HepG2 (cell line): ENCODE measurements at regions not wholly inside any gene's neighbourhood (a gene's known extent, or its start where the extent isn't known, plus 50 kb on each side); places are given as distances from the start of the nearest gene placed in this dataset.

ENCODE experiments used
- ATAC-seq: fragments of 200-7000 bp; cut with Tn5 transposase; 3 replicates; pipeline ENCODE4 v1.9.1; 2020; ENCODE audit warnings: mild to moderate bottlenecking, moderate library complexity
- BruUV-seq: library from RNA; stranded (reverse); fragments of 400-500 nt; replicated peaks from 2 replicates; lab custom pipeline; 2021; lab: Mats Ljungman, UMichigan
- CTCF ChIA-PET: fragments of 300-600 bp; formaldehyde crosslinking; extraction: SDS; loops from one replicate; lab custom pipeline; 2021; ENCODE audit warnings: low total read pairs, inconsistent platforms, low intra/inter-chr PET ratio; lab: Yijun Ruan, JAX
- POLR2A ChIA-PET: fragments of 350-600 bp; sonication (Branson Sonifier 250); formaldehyde crosslinking; loops from one replicate; lab custom pipeline; 2020; ENCODE audit warnings: antibody characterized with exemption, inconsistent platforms; lab: Yijun Ruan, JAX
- DNase-seq: peaks from one replicate; pipeline ENCODE4 v3.0.0-alpha.2; 2015; ENCODE audit warnings: low spot score
- FAIRE-seq: peaks from 3 replicates; lab custom pipeline; 2011; peaks lifted over from hg19 to GRCh38; lab: Jason Lieb, UNC
- H2AFZ ChIP-seq: one replicate; pipeline ENCODE4 v1.6.1; 2011; ENCODE audit warnings: low read length, inconsistent platforms
- H3K27ac ChIP-seq: fragments of 300-600 bp; 3 replicates; pipeline ENCODE4 v1.8.0; 2011; ENCODE audit warnings: mixed run types, mild to moderate bottlenecking, mixed read lengths, low read length, inconsistent platforms; ENCODE audit not compliant: insufficient read depth; ENCODE audit errors: extremely low read length
- H3K27me3 ChIP-seq, 2 experiments: fragments of 200-600 bp in 1 of 2; 2 replicates in 1 of 2; 3 replicates in 1 of 2; pipeline versions ENCODE4 v1.6.0 to v1.8.0; 2011; ENCODE audit warnings: low read length in 2 of 2, mild to moderate bottlenecking in 2 of 2, moderate library complexity in 2 of 2, inconsistent platforms in 1 of 2; ENCODE audit not compliant: insufficient read depth in 2 of 2, control insufficient read depth in 1 of 2
- H3K36me3 ChIP-seq, 2 experiments: fragments of 200-600 bp in 1 of 2; replicated peaks in 1 of 2; 2 replicates in 1 of 2; 3 replicates in 1 of 2; pipeline versions ENCODE4 v1.5.1 to v1.8.0; 2011; ENCODE audit warnings: low read length in 2 of 2, inconsistent platforms in 1 of 2; ENCODE audit not compliant: insufficient read depth in 2 of 2, control insufficient read depth in 1 of 2
- H3K4me1 ChIP-seq: 2 replicates; pipeline ENCODE4 v1.5.1; 2012; ENCODE audit warnings: low read length, inconsistent platforms; ENCODE audit not compliant: insufficient read depth
- H3K4me2 ChIP-seq: 2 replicates; pipeline ENCODE4 v1.6.0; 2011; ENCODE audit warnings: low read depth, low read length, inconsistent platforms
- H3K4me3 ChIP-seq, 3 experiments: fragments of 200-600 bp in 1 of 3; sonication (generic), shearing (Covaris generic) in 1 of 3; replicated peaks in 1 of 3; 2 replicates each; pipeline ENCODE4 v1.5.1; 2011 to 2016; ENCODE audit warnings: low read length in 3 of 3, inconsistent platforms in 2 of 3, low read depth in 2 of 3, mild to moderate bottlenecking in 2 of 3, control low read depth in 1 of 3, mixed read lengths in 1 of 3; ENCODE audit not compliant: insufficient read depth in 1 of 3
- H3K79me2 ChIP-seq: one replicate; pipeline ENCODE4 v1.6.1; 2011; ENCODE audit warnings: low read length, inconsistent platforms; ENCODE audit not compliant: insufficient read depth
- H3K9ac ChIP-seq: 2 replicates; pipeline ENCODE4 v1.6.0; 2011; ENCODE audit warnings: mild to moderate bottlenecking, low read depth, low read length, inconsistent platforms; ENCODE audit not compliant: insufficient read depth
- H3K9me3 ChIP-seq: 2 replicates; pipeline ENCODE4 v1.5.1; 2012; ENCODE audit warnings: mild to moderate bottlenecking, low read length
- H4K20me1 ChIP-seq: 2 replicates; pipeline ENCODE4 v1.6.0; 2011; ENCODE audit warnings: inconsistent platforms, mild to moderate bottlenecking, low read length, moderate library complexity; ENCODE audit not compliant: insufficient read depth
- FOXC1 ChIP-seq: sonication (generic); formaldehyde crosslinking; IDR thresholded peaks from 2 replicates; pipeline ENCODE4 v1.8.0; 2022; ENCODE audit warnings: mild to moderate bottlenecking, missing genetic modification reagents, borderline replicate concordance
- HHEX ChIP-seq: IDR thresholded peaks from 2 replicates; pipeline ENCODE4 v1.6.1; 2016; ENCODE audit warnings: control low read depth
- HNF4A ChIP-seq: sonication (generic); formaldehyde crosslinking; IDR thresholded peaks from 2 replicates; pipeline ENCODE4 v1.4.0; 2020; ENCODE audit warnings: missing genetic modification reagents
- HOXA3 ChIP-seq: sonication (generic); formaldehyde crosslinking; IDR thresholded peaks from 2 replicates; pipeline ENCODE4 v1.5.0; 2020; ENCODE audit warnings: missing genetic modification reagents
- KDM1A ChIP-seq: IDR thresholded peaks from 2 replicates; pipeline ENCODE4 v1.6.1; 2016; ENCODE audit warnings: missing compliant biosample characterization
- MNT ChIP-seq: fragments of 450-650 bp; IDR thresholded peaks from 2 replicates; pipeline ENCODE4 v1.6.1; 2016
- MTF1 ChIP-seq: sonication (generic); formaldehyde crosslinking; IDR thresholded peaks from 2 replicates; pipeline ENCODE4 v1.5.0; 2020; ENCODE audit warnings: missing genetic modification reagents
- MXD1 ChIP-seq: sonication (generic); formaldehyde crosslinking; IDR thresholded peaks from 2 replicates; pipeline ENCODE4 v1.4.0; 2020; ENCODE audit warnings: mild to moderate bottlenecking, missing genetic modification reagents
- PPARG ChIP-seq: conservative IDR thresholded peaks from 2 replicates; pipeline ENCODE4 v1.6.1; 2016; ENCODE audit warnings: missing biosample characterization, missing genetic modification reagents
- RARA ChIP-seq: IDR thresholded peaks from 2 replicates; pipeline ENCODE4 v1.6.1; 2016; ENCODE audit warnings: missing genetic modification reagents, missing compliant biosample characterization
- TFDP2 ChIP-seq: sonication (generic); formaldehyde crosslinking; IDR thresholded peaks from 2 replicates; pipeline ENCODE4 v1.4.0; 2020; ENCODE audit warnings: missing genetic modification reagents
- ZBTB21 ChIP-seq: sonication (generic); formaldehyde crosslinking; IDR thresholded peaks from 2 replicates; pipeline ENCODE4 v1.4.0; 2020; ENCODE audit warnings: missing genetic modification reagents
- ZKSCAN1 ChIP-seq: fragments of 150-350 bp; IDR thresholded peaks from 2 replicates; pipeline ENCODE4 v1.6.1; 2014; ENCODE audit warnings: low read length
- ZNF12 ChIP-seq: sonication (generic); formaldehyde crosslinking; IDR thresholded peaks from 2 replicates; pipeline ENCODE4 v1.5.0; 2020; ENCODE audit warnings: missing genetic modification reagents
- ZNF180 ChIP-seq: sonication (generic); formaldehyde crosslinking; IDR thresholded peaks from 2 replicates; pipeline ENCODE4 v1.4.0; 2020; ENCODE audit warnings: low read depth, missing genetic modification reagents, borderline replicate concordance
- ZNF256 ChIP-seq: sonication (generic); formaldehyde crosslinking; conservative IDR thresholded peaks from 2 replicates; pipeline ENCODE4 v1.4.0; 2020; ENCODE audit warnings: missing genetic modification reagents
- ZNF432 ChIP-seq: sonication (generic); formaldehyde crosslinking; IDR thresholded peaks from 2 replicates; pipeline ENCODE4 v1.5.0; 2020; ENCODE audit warnings: missing genetic modification reagents, mild to moderate bottlenecking, borderline replicate concordance
- ZNF547 ChIP-seq: sonication (generic); formaldehyde crosslinking; IDR thresholded peaks from 2 replicates; pipeline ENCODE4 v1.5.1; 2020; ENCODE audit warnings: mild to moderate bottlenecking, missing genetic modification reagents
- ZNF552 ChIP-seq: sonication (generic); formaldehyde crosslinking; IDR thresholded peaks from 2 replicates; pipeline ENCODE4 v1.9.0; 2022; ENCODE audit warnings: missing genetic modification reagents, mild to moderate bottlenecking, borderline replicate concordance
- WGBS: methylation state at CpG from one replicate; pipeline ENCODE4 v1.1.6; 2017; ENCODE audit warnings: low lambda C conversion rate; 5-methylcytosine and 5-hydroxymethylcytosine counted together
- in situ Hi-C: cut with HindIII; loops from 2 replicates; pipeline ENCODE4 v1.10.0; 2017; ENCODE audit warnings: low pct_unique_long_range_greater_than_20kb; ENCODE audit not compliant: extremely low pct_ligation_motif_present
- intact Hi-C: fragments of 100-400 bp; cut with micrococcal nuclease; formaldehyde crosslinking; loops from one replicate; pipeline ENCODE4 v1.10.0; 2022; ENCODE audit not compliant: unreplicated experiment
- TF ChIP-seq, protein P1 (sequence below): IDR thresholded peaks from 2 replicates; pipeline ENCODE4 v1.6.1; 2012; ENCODE audit warnings: low read length, improper control_type of control experiment

DNA sequence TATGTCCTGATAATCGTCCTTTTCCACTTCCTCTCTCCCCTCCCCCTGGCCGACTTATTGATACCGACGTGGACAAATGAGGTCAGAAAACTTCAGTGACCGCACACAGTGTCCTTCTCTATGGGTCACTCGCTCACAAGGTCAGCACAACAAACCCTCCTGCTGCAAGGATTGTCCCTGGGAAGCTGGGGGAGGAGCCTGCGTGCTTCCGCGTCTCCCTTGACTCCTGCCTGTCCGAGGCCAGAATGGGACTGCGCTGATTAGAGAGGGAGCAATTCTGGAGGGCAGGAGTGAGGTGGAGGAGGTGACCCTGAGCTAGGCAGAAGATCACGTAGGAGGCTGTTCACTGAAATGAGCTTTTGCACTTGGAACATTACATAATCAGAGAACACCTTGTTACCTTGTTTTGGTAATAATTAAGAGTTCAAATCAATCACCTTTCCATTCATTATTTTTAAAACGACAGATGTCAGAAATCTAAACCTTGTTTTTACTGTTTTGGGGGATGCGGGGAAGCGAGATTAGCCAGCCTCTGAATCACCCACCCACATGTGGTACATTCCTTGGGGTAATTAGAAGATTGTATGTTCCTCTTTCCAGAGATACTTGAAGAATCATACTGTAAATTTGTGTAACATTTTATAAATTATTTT, 70.6 kb downstream of the CTAGE1 start (continued):
- no peak for TF ChIP-seq HNF4A (CRISPR knock-in tag)
- TF ChIP-seq KDM1A (CRISPR knock-in tag) = no peak
- TF ChIP-seq ZKSCAN1 = no peak
- no peak for TF ChIP-seq ZNF547 (CRISPR knock-in tag)
- no peak for TF ChIP-seq PPARG (CRISPR knock-in tag)
- peak; percentile 39; the same call in 1 of the 2 replicates for TF ChIP-seq HOXA3
- TF ChIP-seq ZNF180 (CRISPR knock-in tag) = no peak
- TF ChIP-seq MTF1 = no peak
- no peak for TF ChIP-seq TFDP2 (CRISPR knock-in tag)
- no peak for TF ChIP-seq ZNF256 (CRISPR knock-in tag)
- TF ChIP-seq RARA = 0 out of 2 replicates have a peak, but pooled peaks have one; percentile 29
- TF ChIP-seq ZBTB21 = peak; percentile 62; the same call in 1 of the 2 replicates
- TF ChIP-seq ZNF432 = no peak
- no peak for TF ChIP-seq MXD1 (CRISPR knock-in tag)

DNA sequence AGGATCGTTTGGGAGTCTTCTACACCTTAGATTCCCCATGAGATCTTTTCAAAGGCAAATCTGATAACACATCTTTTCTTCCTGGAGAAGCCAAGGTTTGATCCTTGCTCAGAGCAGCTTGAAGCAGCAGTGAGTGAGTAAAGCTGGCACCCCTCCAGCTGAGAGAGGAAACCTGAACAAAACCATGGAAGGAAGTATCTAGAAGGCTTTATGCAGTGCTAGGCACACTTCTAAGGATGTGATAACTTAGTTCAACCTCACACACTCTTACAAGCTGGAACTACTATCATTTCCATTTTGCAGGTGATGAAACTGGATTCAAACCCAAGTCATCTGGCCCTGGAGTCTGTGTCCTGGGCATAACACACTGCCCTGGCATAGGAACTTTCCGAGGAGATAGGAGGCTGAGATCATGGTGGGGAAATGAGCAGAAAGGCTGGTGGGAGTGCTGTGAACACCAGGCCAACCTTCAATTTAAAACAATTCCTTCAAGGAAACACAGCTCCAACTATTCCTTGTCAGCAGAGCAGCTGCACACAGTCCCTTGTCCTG, 71.2 kb downstream of the CTAGE1 start:
- ATAC-seq (no peak), DNase-seq (no peak), FAIRE-seq (no peak)
- peak overlapping the region; percentile 44 for H3K4me2 ChIP-seq
- WGBS = 21% methylated on average over 2 of the region's 2 CpGs
- H3K27me3 ChIP-seq = peaks cover 0 to 37% of the 10 kb centered on the region in 2 experiments; a peak in 1 of 5 replicates
- no TSS peak for BruUV-seq
- no peak overlapping the region for H3K9ac ChIP-seq
- H4K20me1 ChIP-seq = no peaks in the 10 kb centered on the region
- ChIA-PET CTCF (no interaction called here), POLR2A (no interaction called here)
- H3K79me2 ChIP-seq = no peaks in the 10 kb centered on the region
- in situ Hi-C loops (no loop called here), intact Hi-C loops (no loop called here)
- no peak overlapping the region for H3K27ac ChIP-seq
- H3K4me1 ChIP-seq = peaks cover 16% of the 10 kb centered on the region; the same call in 1 of the 2 replicates
- H3K4me3 ChIP-seq = no peak overlapping the region
- no peaks in the 10 kb centered on the region for H3K9me3 ChIP-seq
- no peaks in the 10 kb centered on the region for H3K36me3 ChIP-seq
- no peak overlapping the region for H2AFZ ChIP-seq
- TF ChIP-seq ZNF12 (CRISPR knock-in tag) (no peak), HHEX (CRISPR knock-in tag) (no peak), MNT (no peak), ZNF552 (no peak), FOXC1 (CRISPR knock-in tag) (no peak)
- TF ChIP-seq, protein P1, sequence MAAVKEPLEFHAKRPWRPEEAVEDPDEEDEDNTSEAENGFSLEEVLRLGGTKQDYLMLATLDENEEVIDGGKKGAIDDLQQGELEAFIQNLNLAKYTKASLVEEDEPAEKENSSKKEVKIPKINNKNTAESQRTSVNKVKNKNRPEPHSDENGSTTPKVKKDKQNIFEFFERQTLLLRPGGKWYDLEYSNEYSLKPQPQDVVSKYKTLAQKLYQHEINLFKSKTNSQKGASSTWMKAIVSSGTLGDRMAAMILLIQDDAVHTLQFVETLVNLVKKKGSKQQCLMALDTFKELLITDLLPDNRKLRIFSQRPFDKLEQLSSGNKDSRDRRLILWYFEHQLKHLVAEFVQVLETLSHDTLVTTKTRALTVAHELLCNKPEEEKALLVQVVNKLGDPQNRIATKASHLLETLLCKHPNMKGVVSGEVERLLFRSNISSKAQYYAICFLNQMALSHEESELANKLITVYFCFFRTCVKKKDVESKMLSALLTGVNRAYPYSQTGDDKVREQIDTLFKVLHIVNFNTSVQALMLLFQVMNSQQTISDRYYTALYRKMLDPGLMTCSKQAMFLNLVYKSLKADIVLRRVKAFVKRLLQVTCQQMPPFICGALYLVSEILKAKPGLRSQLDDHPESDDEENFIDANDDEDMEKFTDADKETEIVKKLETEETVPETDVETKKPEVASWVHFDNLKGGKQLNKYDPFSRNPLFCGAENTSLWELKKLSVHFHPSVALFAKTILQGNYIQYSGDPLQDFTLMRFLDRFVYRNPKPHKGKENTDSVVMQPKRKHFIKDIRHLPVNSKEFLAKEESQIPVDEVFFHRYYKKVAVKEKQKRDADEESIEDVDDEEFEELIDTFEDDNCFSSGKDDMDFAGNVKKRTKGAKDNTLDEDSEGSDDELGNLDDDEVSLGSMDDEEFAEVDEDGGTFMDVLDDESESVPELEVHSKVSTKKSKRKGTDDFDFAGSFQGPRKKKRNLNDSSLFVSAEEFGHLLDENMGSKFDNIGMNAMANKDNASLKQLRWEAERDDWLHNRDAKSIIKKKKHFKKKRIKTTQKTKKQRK = no peak
